ENCODE measurements at regions not wholly inside any gene's neighbourhood (a gene's known extent, or its start where the extent isn't known, plus 50 kb on each side); places are given as distances from the start of the nearest gene placed in this dataset.

- TF ChIP-seq MIER1 (IDR thresholded peaks at IDR 0.05; ENCODE audit: low read depth) (no peak), FOSL1 (tag; conservative IDR thresholded peaks at IDR 0.05) (no peak), EZH2 (IDR thresholded peaks at IDR 0.05; ENCODE audit: borderline replicate concordance, low read depth, low read length) (no peak)
Measured at GRCh38 chr13:108495646-108496361, 133.6 kb upstream of the MYO16 start.

Measured in K562 (cell line).